SIG-M5 treated with dmso at 0.1 percent for 504 hours (cell line): ENCODE measurements at regions not wholly inside any gene's neighbourhood (a gene's known extent, or its start where the extent isn't known, plus 50 kb on each side); places are given as distances from the start of the nearest gene placed in this dataset.
"Not testable (repeated sequence)": the region's sequence is repeated elsewhere in the genome, so short reads cannot be mapped to it uniquely, and the experiment has no call there.

ENCODE experiments used
- DNase-seq: peaks from one replicate; lab custom pipeline; 2025; ENCODE audit not compliant: unreplicated experiment; lab: John Stamatoyannopoulos, UW

DNA sequence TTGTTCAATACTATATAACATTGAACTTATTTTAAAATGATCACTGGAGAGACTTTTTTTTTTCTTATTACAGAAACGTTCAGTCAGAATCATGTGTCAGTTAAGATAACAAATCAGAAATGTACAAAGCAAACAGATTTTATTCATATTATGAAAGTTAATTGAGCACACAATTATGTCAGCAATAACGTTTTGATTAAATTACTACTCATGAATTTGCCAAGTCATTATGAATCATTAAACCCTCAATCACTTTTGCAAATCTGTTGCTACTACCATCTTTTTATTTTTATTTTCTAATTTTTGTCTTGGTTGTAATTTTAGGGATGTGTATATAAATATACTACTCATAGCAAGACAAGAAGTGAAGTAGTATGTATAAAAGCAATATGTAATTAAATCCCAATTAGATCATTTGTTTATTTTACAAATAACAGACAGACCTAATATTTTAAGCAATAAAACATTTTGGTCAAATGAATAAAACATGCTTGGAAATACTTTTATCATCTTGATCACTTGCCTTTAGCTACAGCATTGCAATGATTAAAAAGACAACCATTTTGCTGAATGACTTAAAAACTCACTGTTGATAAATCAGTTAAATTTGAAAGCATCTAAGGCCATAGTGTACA lies 893.4 kb upstream of the MIR17HG start:
- no peak for DNase-seq

DNA sequence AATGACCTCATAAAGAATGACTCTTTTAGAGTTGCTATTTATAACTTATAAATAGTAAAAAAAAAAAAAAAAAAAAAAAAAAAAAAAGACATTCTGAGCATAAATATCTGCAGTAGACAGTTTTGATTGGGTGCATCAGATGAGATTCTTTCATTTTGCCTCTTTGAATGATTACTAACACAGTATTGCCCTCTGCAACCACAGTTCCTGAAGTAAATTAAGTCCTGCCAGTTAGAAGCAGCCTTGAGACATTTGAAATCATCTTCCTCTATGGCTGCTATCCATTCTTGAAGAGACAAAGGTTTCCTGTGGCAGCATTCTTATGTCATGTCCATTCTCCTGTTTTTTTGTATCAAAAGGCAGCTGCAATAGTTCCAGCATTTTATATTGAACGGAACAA lies 892.4 kb upstream of the MIR17HG start:
- no peak for DNase-seq

DNA sequence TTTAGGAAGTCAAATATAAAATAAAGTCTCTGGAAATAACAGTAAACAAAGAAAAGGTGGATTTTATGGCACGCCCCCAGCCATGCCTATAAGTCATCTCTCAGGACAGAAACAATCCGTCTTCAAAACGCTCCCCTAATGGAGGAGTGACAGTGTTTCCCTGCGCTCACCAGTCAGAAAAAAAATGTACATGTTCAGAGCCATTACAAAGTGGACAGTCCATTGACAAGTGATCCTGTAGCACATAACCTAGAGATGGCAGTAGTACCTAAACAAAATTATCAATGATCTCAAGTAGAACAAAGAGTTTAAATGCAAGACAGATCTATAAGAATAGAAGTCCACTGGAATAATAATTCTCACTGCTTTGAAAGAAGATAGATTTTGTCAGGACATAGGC lies 891.7 kb upstream of the MIR17HG start:
- DNase-seq = no peak

DNA sequence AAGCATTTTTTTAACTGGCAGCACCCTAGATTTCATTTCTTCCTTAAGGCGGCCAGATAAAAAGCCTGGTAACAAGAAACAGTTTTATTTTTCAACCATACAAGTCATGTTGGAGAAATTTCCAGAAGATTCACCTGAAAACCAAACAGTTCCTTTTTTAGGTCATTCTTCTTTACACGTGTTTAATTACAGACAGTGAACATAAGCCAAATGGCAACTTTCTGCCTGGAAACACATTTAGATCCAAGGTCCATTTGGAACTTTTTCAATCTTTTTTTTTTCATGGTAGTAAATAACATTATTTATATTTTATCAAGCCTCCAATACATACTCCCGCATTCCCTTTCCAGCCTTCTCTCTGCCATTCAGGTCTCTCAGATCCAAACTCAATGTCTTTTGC lies 886.1 kb upstream of the MIR17HG start:
- no peak for DNase-seq

DNA sequence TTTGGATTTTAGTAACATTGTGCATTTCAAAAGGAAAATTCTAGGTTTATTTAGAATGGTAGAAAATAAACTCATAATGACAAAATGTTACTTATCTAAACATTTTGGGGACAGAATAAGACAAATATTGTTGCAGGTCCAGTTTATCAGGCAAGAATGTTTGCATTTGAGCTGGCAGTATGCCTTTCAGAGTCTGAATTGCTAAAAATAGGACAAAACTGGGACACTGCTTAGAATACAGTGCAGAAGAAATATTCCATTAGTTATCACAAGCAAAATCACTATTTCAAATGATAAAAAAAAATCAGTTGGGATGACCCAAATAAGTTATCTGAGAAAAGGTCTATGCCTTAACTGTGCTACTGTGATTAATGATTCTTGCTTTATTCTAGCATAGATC lies 870.3 kb upstream of the MIR17HG start:
- no peak for DNase-seq

DNA sequence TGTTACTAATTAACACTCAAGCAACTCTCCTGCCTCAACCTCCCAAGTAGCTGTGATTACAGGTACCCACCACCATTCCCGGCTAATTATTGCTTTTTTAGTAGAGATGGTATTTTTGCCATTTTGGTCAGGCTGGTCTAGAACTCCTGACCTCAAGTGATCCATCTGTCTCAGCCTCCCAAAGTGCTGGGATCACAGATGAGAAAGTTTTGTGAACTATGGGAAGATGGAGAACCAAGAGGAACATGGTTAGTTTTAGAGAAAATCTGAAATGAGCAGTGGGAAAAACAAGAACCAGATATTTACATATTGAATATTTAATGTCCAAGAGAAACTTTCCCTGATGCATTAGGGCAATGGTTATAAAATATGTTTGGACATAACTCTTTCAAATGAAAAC lies 863.6 kb upstream of the MIR17HG start:
- DNase-seq = no peak

DNA sequence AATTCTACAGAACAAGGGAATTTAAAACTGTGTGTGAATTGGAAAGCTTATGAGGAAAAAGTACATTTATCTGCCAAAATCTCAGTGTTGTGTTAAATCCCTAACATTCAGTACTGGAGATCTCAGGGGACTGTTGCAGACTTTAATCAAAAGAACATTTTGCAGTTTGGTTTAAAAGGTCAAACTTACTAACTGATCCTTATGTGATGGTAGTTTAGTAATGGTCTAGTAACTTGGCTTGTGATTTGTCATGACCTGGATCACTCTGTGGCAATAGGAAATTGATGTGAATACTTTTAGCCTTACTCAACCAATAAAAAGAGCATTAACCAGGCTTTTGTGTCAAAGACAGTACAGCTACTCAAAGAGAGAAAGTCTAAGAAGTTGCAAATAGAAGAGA lies 862.1 kb upstream of the MIR17HG start:
- no peak for DNase-seq

DNA sequence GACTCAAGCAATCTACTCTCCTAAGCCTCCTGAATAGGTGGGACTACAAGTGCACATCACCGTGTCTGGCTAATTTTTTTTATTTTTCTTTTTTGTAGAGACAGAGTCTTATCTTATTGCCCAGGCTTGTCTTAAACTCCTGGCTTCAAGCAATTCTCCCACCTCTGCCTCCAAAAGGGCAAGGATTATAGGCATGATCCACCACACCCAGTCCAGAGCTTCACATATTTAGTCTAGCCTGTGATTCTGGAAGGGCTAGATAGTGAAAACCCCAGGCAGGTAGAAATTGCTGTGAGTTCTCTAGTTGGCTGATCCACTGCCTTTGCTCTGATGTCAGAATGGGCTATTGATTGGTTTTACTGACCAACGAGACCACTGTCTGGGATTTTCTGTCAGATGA lies 854.6 kb upstream of the MIR17HG start:
- no peak for DNase-seq

DNA sequence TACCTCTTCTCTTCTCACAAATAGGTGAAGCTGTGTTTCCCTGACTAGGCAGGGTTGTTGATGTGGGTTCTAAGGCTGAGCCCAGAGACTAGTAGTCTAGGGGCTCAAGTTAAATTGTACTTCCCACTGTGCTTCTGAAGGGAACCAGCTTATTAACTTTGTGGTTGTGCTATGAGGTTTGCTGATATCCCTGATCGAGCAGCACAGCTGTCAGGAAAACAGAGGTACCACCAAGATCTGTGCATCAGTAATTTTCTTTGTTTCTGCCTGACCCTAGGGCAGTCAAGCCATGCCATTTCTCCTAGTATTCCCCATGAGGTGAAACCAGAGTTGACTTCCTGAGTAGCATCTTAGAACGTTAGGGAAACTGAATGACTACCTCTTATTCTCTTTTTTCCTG lies 853.8 kb upstream of the MIR17HG start:
- DNase-seq = no peak

DNA sequence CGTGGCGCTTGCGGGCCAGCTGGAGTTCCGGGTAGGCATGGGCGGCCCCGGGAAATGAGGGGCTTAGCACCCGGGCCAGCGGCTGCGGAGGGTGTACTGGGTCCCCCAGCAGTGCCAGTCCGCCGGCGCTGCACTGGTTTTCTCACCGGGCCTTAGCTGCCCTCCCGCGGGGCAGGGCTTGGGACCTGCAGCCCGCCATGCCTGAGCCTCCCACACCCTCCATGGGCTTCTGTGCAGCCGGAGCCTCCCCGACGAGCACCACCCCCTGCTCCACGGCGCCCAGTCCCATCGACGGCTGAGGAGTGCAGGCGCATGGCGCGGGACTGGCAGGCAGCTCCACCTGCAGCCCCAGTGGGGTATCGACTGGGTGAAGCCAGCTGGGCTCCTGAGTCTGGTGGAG lies 852.6 kb upstream of the MIR17HG start:
- not testable (repeated sequence) for DNase-seq

DNA sequence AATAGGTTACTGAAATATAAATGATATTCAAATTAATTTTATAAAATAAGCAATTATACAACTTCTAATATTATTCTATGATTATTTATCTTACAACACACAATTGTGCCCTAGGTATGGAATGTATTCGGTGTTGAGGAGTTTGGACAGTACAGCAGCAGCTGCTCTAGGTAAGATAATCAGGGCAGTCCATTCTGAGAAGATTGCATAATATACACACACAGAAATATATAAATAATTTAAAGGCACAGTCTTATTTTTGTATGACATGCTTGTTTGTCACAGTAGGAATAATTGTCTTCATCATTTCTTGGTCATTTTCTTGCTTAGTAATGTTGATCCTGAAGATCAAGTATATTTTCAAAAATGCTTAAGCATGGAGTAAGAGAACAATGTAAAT lies 849.4 kb upstream of the MIR17HG start:
- no peak for DNase-seq

DNA sequence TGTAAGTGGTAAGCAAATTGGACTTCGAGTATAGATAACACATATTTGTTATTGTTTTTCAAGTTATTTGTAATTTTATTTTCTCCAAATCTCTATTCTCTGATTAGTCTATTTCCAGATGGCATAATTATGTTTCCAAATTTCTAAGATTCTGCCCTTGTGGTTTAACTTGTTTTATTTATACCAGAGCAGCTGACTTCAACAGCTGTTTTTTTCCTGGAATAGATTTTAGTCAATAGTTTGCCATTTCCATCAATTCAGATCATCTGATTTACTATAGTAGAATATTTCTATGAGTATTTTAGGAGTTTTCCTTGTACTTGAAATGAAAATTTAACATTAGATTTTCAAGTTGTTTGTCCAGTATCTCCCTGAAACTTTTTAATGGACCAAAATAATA lies 848.7 kb upstream of the MIR17HG start:
- DNase-seq = no peak

DNA sequence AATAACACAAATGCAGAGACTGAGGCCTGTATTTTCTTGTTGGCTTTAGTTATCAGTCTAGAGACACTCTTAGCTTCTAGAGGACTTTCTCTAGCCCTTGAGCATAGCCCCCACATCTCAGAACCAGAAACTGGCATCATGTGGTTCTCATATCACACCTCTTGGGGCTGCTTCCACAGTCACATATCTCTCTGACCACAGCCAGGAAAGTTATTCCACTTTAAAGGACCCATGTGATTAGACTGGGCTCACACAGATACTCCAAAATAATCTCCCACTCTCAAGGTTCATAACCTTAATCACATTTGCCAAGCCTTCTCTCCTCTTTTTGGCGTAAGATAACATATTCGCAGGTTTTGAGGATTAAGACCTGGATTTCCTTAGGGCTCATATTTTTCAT lies 846.9 kb upstream of the MIR17HG start:
- DNase-seq = no peak

DNA sequence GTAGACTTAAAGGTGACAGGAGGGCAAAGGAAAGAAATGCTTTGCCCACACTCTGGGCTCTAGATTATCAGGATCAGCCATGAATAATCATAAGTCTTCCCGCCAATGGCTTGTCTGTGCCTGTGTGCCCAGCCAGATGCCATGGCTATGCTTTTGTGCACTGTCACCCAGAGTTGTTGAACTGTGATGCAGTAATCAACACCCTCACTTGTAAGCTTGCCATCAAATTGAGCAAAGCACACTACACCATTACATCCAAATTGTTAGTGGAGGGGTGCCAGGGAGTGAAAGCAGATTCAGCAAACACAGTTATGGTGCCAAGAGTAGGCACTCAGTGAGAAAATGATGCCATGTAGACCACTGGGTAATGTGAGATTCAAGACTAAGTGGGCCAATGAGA lies 845.3 kb upstream of the MIR17HG start:
- DNase-seq = no peak

DNA sequence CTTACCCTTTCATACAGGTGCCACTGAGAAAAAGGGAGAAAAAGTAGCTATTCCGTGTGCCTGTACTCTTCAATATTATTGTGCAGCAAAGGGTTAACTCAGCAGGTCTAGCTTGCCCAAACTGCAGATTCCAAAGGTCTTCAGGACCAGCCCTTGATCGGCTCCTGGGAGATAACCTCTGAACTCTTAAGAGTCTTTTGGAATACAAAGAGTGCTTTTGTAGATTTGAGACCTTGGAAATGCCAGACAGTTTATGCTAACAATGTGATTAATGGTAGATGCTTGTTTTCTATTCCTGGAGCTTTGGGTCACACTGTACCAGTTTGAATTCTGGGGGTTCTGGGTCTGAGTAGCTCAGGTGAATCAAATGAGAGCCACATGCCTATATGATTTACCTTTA lies 844.7 kb upstream of the MIR17HG start:
- no peak for DNase-seq

DNA sequence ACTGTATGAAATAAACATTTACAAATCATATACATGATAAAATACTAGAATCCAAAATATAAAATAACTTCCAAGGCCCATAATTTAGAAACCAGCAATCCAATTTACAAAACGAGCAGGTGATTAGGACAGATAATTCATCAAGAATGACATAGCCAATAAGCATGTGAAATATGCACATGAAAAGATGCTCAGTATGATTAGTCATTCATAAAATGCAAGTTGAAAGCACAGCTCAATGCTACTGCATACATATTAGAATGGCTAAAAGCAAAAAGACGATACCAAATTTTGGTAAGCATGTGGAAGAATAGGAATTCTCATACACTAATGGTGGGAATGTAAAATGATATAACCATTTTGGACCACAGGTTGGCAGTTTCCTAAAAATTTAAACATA lies 837.2 kb upstream of the MIR17HG start:
- DNase-seq = no peak

DNA sequence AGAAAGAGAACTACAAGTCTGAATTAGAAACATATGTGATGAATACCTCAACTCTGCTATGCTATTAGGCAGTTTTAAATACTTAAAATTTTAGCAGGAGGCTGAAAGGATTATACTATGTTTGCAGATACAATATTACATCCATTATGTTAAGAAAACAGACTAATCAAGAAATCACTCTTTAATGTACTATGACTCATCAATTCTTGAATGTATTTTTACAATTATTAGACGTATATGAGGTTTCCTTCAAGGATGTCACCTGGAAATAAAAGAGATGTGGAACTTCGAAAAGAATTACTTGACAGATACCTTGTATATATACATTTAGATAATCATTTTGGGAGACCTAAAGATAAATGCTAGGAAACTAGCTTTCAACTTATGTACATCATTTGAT lies 835.6 kb upstream of the MIR17HG start:
- no peak for DNase-seq

DNA sequence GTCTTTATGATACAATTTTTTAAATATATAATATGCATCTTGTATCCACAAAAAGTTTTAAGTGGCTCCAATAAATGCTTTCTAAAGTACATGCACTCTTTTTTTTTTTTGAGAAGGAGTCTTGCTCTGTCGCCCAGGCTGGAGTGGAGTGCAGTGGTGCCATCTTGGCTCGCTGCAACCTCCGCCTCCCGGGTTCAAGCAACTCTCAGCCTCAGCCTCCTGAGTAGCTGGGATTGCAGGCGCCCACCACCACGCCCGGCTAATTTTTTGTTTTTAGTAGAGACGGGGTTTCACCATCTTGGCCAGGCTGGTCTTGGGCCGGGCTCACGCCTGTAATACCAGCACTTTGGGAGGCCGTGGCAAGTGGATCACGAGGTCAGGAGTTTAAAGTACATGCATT lies 832.8 kb upstream of the MIR17HG start:
- DNase-seq = not testable (repeated sequence)

DNA sequence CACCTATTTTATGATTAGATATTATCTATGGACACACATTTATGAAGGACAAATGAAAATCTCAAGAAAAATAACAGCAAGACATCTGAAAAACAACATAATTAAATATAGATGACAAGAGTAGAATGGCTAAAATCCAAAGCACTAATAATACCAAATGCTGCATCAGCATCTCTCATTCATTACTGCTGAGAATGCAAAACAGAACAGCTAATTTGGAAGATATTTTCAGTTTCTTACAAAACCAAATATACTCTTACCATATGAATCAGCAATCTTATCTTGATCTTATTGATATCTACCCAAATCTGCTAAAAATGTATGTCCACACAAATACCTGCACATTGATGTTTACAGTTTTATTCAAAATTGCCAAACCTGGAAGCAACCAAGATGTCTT lies 829.1 kb upstream of the MIR17HG start:
- no peak for DNase-seq

DNA sequence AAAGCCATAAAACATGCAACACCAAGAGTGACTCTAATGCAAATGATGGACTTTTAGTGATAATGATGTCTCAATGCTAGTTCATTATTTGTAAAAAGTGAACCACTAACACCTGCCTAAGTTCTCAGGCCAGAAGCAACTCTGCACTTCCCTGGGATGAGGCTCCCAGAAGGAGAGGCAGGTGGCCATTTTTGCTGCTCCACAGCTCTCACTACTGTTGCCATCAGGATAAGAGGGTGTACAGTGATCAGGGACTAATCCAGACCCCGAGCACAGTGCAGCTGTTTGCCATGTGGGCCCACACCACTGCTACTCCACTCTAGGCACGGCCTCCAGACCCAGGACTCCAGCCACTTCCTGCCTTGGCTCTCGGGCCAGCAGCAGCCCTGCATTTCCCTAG lies 828.3 kb upstream of the MIR17HG start:
- no peak for DNase-seq

DNA sequence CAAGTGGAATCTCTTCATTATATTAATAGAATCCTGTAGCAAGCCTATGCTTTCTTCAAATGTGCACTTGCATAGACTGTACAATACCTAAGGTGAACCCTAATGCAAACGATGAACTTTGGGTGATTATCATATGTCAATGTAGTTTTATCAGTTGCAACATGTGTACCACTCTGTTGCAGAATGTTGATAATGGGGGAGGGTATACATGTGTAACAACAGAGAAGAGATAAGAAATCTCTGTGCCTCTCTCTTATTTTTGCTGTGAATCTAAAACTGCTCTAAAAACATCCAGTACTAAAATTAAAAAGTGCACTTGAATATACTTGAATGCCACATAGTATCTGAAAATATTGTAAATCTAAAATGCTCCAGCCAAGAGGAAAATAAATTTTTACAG lies 820.8 kb upstream of the MIR17HG start:
- DNase-seq = no peak

DNA sequence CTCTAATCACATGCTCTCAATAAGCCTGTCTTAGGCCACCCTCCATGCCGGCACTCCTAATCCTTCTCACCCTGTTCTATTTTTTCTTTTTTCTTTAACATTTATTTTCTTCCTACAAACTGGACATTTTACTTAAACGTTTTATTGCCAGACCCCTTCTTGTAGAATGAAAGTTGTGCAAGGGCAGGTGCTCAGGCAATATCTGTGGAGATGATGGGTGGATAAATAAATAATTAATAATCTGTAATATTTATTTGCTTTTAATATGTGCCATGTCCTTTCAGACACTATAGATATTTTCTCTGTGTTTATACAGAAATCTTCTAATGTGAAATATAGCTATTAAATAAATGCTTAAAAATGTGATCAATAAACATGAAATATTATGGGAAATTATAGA lies 815.7 kb upstream of the MIR17HG start:
- DNase-seq = no peak

DNA sequence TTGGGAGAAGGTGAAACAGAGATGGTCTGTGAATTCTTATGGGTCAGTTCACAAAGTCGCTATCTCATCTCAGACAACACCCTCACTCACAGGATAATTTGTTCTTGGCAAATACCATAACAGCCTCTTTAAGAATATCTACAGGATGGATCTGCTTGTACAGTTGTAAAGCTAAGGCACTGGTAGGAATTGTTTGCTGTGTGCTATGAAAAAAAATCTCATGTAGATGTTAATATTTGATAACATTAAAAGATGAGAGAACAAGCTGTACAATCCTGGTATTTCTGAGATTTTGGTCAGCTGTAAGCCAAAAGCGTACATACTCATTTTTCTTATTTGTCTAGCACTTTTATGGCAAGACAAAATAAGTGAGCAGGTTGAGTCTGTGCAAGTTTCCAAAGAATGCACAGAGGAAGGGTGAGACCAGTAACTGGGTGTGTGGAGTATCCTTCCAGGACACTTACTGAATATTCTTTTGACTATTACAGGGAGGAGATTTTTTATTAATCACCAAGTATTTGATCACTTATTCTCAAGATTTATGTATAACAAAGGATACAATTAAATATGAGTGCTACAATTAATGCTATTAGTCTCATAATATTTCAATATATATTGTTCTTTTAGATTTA lies 814.5 kb upstream of the MIR17HG start:
- DNase-seq = no peak
